CD4-positive, alpha-beta T cell treated with Interleukin-2 at 100 ng/mL for 4 hours (primary cell): ENCODE measurements at regions not wholly inside any gene's neighbourhood (a gene's known extent, or its start where the extent isn't known, plus 50 kb on each side); places are given as distances from the start of the nearest gene placed in this dataset.
"Not testable (repeated sequence)": the region's sequence is repeated elsewhere in the genome, so short reads cannot be mapped to it uniquely, and the experiment has no call there.

Experiments
- DNase-seq: peaks from one replicate; pipeline ENCODE4 v3.0.0-alpha.2; 2020; ENCODE audit warnings: low spot score

DNA sequence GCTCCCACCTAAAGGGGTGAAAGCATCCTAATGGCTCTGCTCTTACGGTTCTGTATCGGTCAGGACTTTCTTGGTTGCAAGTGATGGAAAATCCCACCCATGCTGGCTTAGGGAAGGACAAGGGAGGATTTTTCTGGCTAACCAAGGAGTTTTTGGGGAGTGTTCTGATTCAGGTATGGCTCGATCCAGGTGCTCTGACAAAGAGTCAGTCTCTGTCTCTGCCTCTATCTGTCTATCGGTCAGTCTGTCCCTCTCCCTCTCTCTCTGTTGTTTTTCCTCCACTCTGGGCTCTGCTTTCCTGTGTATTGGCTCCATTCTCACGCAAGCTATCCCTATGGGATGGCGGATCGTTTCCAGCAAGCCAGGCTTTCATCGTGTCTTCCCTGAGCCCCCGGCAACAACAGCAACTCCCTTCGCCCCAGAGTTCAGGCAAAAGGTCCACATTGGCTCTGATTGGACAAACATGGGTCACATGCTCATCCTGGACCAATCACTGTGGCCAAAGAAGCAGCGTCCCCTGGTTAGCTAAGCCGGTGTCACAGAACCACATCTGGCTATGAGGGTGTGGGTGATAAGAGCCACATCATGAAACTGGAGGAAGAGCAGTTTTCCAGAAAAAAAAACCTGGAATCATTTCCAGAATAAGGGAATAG is 160.3 kb downstream of the BMP7 start:
- no peak for DNase-seq

DNA sequence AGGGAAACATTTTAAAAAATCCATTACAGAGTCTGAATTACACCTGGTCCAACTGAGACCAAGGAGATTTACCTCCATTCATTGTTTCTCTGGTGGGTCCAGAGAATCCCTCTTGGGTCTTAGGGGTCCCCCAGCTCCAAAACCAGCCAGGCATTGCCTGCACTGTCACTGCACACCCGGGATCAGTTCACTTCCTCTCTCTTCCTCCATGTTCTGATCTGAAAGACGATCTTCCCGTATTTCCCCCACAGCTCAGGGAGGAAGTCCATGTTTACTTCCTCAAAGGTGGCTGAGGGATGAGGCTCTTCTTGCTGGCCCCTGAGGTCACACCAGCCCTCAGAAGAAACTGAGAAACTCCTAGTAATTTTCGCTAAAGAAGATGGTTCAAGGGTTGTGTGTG is 159.7 kb downstream of the BMP7 start:
- DNase-seq: no peak

DNA sequence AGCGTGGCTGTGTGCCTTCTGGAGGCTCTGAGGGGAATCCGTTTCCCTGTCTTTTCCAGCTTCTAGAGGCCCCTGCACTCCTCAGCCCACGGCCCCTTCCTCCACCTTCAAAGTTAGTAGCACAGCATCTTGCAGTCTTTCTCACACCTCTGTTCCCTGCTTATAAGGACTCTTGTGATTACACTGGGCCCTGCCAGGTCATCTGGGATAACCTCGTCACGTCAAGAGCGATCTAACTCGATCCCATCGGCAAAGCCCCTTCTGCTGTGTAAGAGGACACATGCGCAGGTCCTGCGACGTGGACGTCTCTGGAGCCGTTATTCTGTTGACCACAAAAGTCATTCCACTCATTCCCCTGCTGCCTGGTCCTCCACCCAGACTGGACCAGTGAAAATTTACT is 159.2 kb downstream of the BMP7 start:
- no peak for DNase-seq

DNA sequence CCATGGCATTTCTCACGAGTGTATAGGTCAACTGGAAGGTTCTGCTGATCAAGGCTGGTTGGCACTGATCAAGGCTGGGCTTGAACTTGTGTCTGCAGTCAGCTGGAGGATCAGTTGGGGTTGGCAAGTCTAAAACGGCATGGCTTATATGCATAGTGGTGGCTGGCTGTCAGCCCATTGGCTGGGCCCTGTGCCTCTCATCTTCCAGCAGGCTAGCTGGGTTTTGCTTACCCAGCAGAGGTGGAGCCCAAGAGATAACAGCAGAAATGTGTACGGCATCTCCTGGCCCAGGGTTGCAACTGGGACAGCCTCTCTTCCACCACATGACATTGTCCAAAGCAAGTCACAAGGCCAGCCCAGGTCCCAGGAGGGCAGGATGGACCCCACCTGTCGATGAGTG is 158.2 kb downstream of the BMP7 start:
- no peak for DNase-seq

DNA sequence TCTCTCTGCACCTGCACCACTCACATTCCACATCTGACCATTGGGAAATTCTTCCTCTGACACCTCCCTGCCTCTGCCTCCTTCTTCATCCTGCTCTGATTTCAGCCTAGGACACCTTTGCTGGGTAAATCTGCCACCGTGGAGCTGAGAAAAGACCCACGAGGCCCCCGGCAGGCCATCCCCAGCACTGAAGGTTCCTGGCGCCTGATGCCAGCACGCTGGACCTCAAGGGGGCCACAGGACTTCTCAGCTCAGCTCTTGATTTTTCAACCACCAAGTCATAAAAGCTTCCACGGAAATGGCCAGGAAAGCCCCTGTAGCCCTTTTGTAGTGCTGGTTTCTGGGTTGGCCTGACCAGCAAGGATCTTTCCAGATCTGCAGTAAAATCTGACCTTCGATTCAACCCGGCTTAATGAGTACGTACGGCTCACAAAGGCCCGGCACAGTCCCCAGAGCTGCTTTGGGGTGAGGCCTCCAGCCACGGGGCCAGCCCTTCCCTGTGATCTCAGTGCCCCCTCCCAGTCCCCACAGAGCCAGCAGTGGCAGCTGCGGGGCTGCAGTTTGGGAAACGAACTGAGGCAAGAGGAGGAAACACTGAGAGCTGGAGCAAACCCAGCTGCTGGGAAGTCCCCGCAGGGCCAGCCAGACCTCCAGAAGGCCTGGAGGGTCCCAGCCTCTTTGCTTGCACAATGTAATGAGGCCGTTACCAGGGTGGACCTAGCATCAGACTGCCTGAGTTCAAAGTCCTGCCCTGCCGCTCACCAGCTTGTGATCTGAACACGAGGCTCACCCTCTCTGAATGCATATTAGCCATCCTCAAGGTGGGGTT is 157.5 kb downstream of the BMP7 start:
- no peak for DNase-seq

DNA sequence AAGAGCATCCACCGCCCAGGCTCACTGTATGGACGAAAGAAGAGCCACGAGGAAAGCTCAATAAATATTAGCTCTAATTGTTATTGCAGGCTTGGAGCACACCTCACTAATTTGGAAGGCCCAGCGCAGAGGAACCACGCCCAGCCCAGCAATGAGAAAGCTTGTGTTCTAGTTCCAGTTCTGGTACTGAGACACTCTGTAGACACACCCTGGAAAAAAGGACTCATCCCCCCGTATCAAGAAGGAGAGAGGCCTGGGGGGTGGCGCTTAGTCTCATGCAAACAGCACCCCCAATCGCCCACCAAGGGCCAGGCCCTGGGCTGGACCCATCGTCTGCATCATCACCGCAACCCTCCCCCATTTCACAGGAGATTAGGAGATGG is 156.9 kb downstream of the BMP7 start:
- no peak for DNase-seq

DNA sequence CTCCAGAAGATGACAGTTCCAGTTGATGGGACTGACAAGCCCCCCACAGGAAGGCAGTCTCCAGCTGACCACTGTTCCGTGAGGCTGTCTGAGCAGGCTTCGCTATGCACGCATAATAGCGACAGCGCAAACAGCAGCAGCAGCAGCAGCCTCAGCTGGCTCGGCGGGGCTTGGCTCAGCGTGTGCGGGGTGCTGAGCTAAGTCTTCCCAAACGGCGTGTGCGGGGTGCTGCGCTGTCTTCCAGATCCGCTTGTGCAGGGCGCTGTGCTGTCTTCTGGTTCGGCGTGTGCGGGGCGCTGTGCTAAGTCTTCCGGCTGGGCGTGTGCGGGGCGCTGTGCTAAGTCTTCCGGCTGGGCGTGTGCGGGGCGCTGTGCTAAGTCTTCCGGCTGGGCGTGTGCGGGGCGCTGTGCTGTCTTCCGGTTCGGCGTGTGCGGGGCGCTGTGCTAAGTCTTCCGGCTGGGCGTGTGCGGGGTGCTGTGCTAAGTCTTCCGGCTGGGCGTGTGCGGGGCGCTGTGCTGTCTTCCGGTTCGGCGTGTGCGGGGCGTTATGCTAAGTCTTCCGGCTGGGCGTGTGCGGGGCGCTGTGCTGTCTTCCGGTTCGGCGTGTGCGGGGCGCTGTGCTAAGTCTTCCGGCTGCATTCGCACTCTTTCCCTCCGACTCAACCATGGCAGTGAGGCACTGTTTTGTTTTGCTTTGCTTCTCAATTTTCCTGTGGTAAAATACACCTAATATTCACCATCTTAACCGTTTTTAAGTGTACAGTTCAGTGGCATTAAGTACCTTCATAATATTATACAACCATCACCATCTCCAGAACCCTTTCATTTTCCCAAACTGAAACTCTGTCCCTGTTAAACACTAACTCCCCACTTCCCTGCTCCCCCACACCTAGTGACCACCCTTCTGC is 156.1 kb downstream of the BMP7 start:
- not testable (repeated sequence) for DNase-seq

DNA sequence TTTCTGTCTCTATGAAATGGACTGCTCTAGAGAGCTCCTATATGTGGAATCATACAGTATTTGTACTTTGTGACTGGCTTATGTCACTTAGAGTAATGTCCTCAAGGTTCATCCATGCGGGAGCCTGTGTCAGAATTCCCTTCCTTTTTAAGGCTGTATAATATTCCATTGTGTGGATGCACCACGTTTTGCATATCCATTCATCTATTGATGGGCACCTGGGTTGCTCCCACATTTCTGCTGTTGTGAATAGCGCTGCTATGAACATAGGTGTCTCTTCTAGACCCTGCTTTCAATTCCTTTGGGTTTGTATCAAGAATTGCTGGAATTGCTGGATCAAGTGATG is 155.4 kb downstream of the BMP7 start:
- DNase-seq: no peak

DNA sequence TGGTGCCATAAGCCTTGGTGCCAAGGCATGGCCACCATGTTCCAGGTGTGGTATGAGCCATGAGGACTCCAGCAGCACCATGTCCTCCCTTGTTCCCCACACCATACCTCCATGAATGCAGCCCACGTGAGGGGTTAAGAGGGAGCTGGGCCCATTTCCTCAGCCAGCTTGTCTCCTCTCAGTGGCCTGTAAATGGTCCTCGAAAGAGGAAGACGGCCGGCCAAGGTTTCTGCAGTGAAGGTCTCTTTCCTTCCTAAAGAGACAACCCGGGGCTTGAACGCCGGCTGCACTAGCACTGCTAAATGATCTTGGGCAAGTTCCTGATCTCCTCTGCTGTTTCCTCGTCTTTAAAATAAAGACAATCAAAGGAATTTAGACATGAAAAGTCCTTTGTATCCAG is 154.0 kb downstream of the BMP7 start:
- no peak for DNase-seq

DNA sequence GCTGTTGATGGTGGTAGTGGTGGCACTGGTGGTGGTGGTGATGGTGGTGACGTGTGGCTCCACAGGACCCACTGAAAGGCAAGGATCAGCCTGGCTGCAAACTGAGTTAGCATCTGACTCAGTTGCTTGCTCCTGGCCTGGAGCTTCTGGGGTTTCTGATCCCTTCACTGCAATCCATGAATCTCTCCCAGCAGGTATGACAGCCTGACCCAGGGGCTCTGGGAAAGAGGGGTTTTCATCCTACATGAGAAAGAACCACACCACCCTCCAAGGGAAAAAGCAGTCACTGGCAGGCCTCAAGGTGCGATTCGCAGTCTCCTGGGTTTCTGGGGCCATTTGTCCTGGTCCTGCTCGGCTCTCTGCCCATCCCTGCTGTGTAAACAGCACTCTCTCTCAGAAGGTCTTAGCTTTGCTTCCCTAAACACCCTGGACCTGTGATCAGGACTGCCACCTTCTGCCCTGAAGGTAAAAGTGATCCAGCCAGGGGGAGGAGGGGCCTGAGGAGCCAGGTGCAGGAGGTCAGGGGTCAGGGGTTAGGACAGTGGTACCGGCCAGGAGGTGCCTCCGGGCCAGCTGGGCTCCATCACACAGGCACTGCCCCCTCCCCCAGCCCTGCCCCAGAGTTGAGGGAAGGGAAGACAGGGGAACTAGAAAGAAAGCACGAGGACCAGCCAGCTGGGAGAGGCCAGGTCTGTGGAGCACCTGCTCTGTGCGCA is 152.0 kb downstream of the BMP7 start:
- no peak for DNase-seq

DNA sequence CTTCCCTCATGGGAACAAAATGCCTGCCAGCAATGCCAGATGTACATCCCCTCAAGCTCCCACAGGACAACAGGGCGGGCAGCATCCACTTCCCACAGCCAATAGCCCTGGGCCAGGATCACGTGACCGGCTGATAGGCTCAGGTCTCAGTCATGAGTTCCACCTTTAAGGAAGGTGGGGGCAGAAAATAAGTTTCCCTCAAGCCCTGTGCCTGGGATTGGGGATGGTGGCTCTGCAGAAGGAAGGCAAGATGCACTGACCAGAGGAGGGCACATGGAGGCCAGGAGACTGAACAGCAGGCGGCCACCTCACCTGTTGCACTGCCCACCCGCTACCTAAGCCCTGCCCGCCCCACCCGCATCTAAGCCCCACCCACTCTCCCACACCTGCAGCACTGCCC is 149.1 kb downstream of the BMP7 start:
- no peak for DNase-seq

DNA sequence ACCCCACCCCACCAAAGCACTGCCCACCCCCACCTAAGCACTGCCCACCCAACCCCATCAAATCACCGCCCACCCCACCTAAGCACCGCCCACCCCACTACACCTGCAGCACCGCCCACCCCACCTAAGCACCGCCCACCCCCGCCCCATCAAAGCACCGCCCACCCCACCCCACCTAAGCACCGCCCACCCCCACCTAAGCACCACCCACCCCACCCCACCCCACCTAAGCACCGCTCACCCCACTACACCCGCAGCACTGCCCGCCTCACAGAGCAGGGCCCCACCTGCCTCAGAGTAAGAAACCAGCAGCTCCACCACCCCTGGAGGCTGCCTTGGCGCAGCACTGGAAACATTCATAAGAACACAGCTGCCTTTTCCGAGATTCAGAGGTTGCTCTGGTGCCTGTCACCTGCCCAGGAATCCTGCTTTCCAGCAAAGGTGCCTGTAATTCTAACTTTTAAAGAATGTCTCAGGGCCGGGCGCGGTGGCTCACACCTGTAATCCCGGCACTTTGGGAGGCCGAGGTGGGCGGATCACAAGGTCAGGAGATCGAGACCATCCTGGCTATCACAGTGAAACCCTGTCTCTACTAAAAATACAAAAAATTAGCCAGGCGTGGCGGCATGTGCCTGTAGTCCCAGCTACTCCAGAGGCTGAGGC is 148.2 kb downstream of the BMP7 start:
- no peak for DNase-seq
